AG09319 (cell line): ENCODE measurements at regions not wholly inside any gene's neighbourhood (a gene's known extent, or its start where the extent isn't known, plus 50 kb on each side); places are given as distances from the start of the nearest gene placed in this dataset.

Source experiments
- DNase-seq: peaks from one replicate; pipeline ENCODE4 v3.0.0-alpha.2; 2010; ENCODE audit warnings: low read depth; ENCODE audit errors: extremely low read depth
- CTCF ChIP-seq: IDR thresholded peaks from 2 replicates; pipeline ENCODE4 v1.5.1; 2011; ENCODE audit warnings: low read depth, mild to moderate bottlenecking, inconsistent platforms, low read length, moderate library complexity

DNA sequence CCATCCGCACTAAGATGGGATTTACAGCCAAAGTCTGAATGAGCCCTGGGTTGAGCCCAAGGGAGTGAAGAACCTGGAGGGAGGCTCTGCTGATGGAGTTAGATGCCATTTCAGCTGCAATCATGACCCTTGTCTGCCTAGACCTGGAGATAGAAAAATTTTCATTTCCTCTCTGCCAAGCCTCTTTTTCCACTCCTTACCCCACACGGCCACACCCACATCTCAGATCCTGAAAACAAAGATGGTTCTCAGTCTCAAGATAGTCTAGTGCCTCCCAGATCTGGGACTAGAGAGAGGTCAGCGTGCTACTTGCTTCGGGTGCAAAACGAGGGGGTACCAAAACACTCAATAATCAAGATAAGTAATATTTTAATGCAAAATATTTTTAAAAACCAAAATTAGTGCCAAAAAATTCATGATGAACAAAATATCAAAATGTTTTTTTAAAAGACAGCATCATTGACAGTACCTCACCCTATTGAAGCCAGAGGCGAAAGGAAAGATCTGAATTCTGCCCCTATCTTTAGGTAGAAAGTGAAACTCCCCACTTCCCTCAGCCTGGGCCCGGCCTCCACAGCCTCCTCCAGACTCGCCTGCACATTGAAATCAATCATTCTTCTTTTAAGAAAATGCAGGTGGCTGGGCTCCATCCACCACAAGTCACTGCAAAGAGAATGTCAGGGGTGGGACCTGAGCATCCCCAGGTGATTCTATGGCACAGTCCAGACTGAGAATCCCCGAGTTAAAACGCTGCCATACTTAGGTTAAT is 57.8 kb upstream of the GPR45 start:
- no peak for DNase-seq
- no peak for TF ChIP-seq CTCF

DNA sequence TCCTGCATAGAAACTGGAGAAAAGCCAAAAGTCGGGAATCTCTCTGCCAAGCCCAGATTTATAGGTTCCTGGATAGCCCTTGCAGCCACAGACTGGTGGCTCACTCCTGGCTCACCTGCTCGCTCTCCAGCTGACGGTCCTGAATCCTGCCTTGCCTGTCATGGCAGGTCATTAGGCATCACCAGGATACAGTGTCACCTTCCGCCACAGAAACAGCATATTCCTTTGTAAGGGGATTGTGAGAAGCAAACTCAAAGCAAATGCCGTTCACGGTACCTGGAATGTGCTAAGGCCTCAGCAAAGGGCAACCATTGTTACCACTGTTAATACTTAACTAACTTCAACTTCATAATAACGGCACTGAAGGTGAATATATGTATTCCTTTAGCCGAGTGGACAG is 57.1 kb upstream of the GPR45 start:
- TF ChIP-seq CTCF: no peak
- DNase-seq: no peak

GRCh38 chr2:105186967-105187498 is 54.5 kb upstream of the GPR45 start:
- TF ChIP-seq CTCF: no peak
- DNase-seq: no peak

DNA sequence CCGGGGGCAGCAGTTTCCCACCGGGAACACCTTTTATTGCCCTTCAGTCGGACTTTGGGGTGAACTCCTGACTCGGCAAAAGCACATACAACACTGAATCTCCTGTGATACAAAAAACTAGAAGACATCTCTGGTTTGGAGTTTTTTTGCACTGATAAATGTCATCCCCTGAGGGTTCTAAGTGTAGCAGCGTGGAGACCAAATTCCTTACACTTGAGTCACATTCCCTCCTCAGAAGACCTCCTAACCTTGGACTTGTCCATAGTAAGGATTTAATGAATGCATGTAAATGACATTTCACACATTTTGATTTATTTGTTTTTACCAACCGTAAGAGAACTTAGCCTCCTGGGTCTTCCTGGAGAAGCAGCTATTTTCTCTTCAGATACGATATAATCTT is 54.0 kb upstream of the GPR45 start:
- TF ChIP-seq CTCF: no peak
- no peak for DNase-seq

GRCh38 chr2:105188343-105188742 is 53.2 kb upstream of the GPR45 start:
- no peak for TF ChIP-seq CTCF
- no peak for DNase-seq
